GM12878 (cell line): ENCODE measurements at regions not wholly inside any gene's neighbourhood (a gene's known extent, or its start where the extent isn't known, plus 50 kb on each side); places are given as distances from the start of the nearest gene placed in this dataset.

Experiments used
- ATAC-seq: fragments of 200-7000 bp; cut with Tn5 transposase; 3 replicates; pipeline ENCODE4 v1.9.1; 2020; ENCODE audit warnings: mild to moderate bottlenecking, moderate library complexity
- BruUV-seq: library from RNA; stranded (reverse); fragments of 400-500 nt; replicated peaks from 2 replicates; lab custom pipeline; 2021; lab: Mats Ljungman, UMichigan
- CTCF ChIA-PET: fragments of 300-600 bp; sonication (Branson Sonifier 250); formaldehyde crosslinking; extraction: SDS; loops from one replicate; lab custom pipeline; 2021; ENCODE audit warnings: inconsistent platforms; lab: Yijun Ruan, JAX
- POLR2A ChIA-PET: fragments of 350-600 bp; formaldehyde crosslinking; extraction: SDS; loops from one replicate; lab custom pipeline; 2021; ENCODE audit warnings: inconsistent platforms; lab: Charles Lee
- RAD21 ChIA-PET: fragments of 300-600 bp; sonication (Branson Sonifier 250); formaldehyde crosslinking; loops from one replicate; lab custom pipeline; 2023; ENCODE audit warnings: antibody characterized with exemption; ENCODE audit not compliant: unreplicated experiment; lab: Charles Lee
- SMC1A ChIA-PET: fragments of 300-600 bp; sonication (Branson Sonifier 250); formaldehyde crosslinking; loops from one replicate; lab custom pipeline; 2023; ENCODE audit not compliant: unreplicated experiment, uncharacterized antibody; lab: Charles Lee
- DNase-seq: peaks from one replicate; pipeline ENCODE4 v3.0.0-alpha.2; 2011; ENCODE audit warnings: low read depth, low spot score
- FAIRE-seq: peaks from 3 replicates; lab custom pipeline; 2011; peaks lifted over from hg19 to GRCh38; lab: Jason Lieb, UNC
- H2AFZ ChIP-seq: 2 replicates; pipeline ENCODE4 v1.6.0; 2011; ENCODE audit warnings: low read depth, low read length, control low read depth; ENCODE audit not compliant: control insufficient read depth
- H3K27ac ChIP-seq: 2 replicates; pipeline ENCODE4 v1.5.1; 2011; ENCODE audit warnings: control low read depth; ENCODE audit not compliant: control insufficient read depth, insufficient read depth
- H3K27me3 ChIP-seq, 2 experiments: replicated peaks in 1 of 2; 2 replicates each; pipeline versions ENCODE4 v1.6.0 to v1.6.1; 2011; ENCODE audit warnings: low read length in 1 of 2; ENCODE audit not compliant: control insufficient read depth in 2 of 2, insufficient read depth in 2 of 2
- H3K36me3 ChIP-seq, 2 experiments: 2 replicates each; pipeline ENCODE4 v1.5.1; 2011; ENCODE audit warnings: low read length in 1 of 2; ENCODE audit not compliant: control insufficient read depth in 2 of 2, insufficient read depth in 2 of 2
- H3K4me1 ChIP-seq: 2 replicates; pipeline ENCODE4 v1.6.1; 2011; ENCODE audit warnings: mild to moderate bottlenecking, low read length, moderate library complexity, mixed read lengths; ENCODE audit not compliant: control insufficient read depth, insufficient read depth
- H3K4me2 ChIP-seq: 2 replicates; pipeline ENCODE4 v1.6.0; 2011; ENCODE audit warnings: control low read depth; ENCODE audit not compliant: control insufficient read depth, insufficient read depth
- H3K4me3 ChIP-seq: fragments of 200-600 bp; sonication (generic); 2 replicates; pipeline ENCODE4 v1.5.1; 2016
- H3K79me2 ChIP-seq: 2 replicates; pipeline ENCODE4 v1.6.0; 2011; ENCODE audit warnings: low read length; ENCODE audit not compliant: control insufficient read depth, insufficient read depth
- H3K9ac ChIP-seq: 2 replicates; pipeline ENCODE4 v1.8.0; 2011; ENCODE audit warnings: low read length, control low read depth, mixed read lengths; ENCODE audit not compliant: control insufficient read depth, insufficient read depth
- H3K9me3 ChIP-seq: replicated peaks from 3 replicates; pipeline ENCODE4 v1.5.1; 2011; ENCODE audit warnings: mild to moderate bottlenecking, low read length; ENCODE audit not compliant: control insufficient read depth, insufficient read depth
- H4K20me1 ChIP-seq: 2 replicates; pipeline ENCODE4 v1.6.0; 2011; ENCODE audit not compliant: control insufficient read depth, insufficient read depth
- KAT2A ChIP-seq: conservative IDR thresholded peaks from 2 replicates; pipeline ENCODE4 v1.6.1; 2011; ENCODE audit warnings: low read depth, low read length; ENCODE audit not compliant: control insufficient read depth
- NR2F1 ChIP-seq: fragments of 450-650 bp; conservative IDR thresholded peaks from 2 replicates; pipeline ENCODE4 v1.6.1; 2017; ENCODE audit warnings: mild to moderate bottlenecking
- POU2F2 ChIP-seq: IDR thresholded peaks from 3 replicates; pipeline ENCODE4 v1.6.1; 2011; ENCODE audit warnings: low read depth, mild to moderate bottlenecking, low read length, borderline replicate concordance
- ZNF687 ChIP-seq: fragments of 450-650 bp; IDR thresholded peaks from 2 replicates; pipeline ENCODE4 v1.6.1; 2017; ENCODE audit warnings: mild to moderate bottlenecking, moderate library complexity
- WGBS: methylation state at CpG from one replicate; pipeline ENCODE4 v1.1.6; 2016; ENCODE audit warnings: low lambda C conversion rate; ENCODE audit not compliant: insufficient replicate concordance, insufficient coverage; ENCODE audit errors: missing lambda C conversion rate; 5-methylcytosine and 5-hydroxymethylcytosine counted together
- in situ Hi-C: fragments of 300-500 bp; cut with MboI; formaldehyde crosslinking; loops from 9 replicates; pipeline ENCODE4 v1.14.3; 2018; ENCODE audit warnings: mixed read lengths
- intact Hi-C: fragments of 100-400 bp; cut with micrococcal nuclease; formaldehyde crosslinking; loops from one replicate; pipeline ENCODE4 v1.14.2; 2022; ENCODE audit not compliant: unreplicated experiment

- 78% methylated on average over 2 of the region's 2 CpGs for WGBS
- intact Hi-C loops = no loop called here
- BruUV-seq = no TSS peak
These were observed 64.4 kb upstream of the ARAP3 start for GRCh38 chr5:141746395-141746794.

More at GRCh38 chr5:141746395-141746794, 64.4 kb upstream of the ARAP3 start:
- ATAC-seq = no peak
- no peaks in the 10 kb centered on the region for H3K79me2 ChIP-seq
- CTCF ChIA-PET = interaction anchor here (0.6 kb wide), 1 partner anchor 17 kb away, joined by 3 read pairs; no protein-coding TSS in a partner anchor
- H3K27me3 ChIP-seq = peaks cover 2% of the 10 kb centered on the region in 2 experiments; a peak in 1 of 4 replicates
- FAIRE-seq = no peak
- H3K9ac ChIP-seq = no peak overlapping the region
- peaks cover 6% of the 10 kb centered on the region for H3K4me1 ChIP-seq
- RAD21 ChIA-PET = interaction anchor here (1.5 kb wide), 1 partner anchor 133 kb away, joined by 3 read pairs; no protein-coding TSS in a partner anchor
- SMC1A ChIA-PET = no interaction called here
- in situ Hi-C loops = no loop called here
- H3K4me2 ChIP-seq = no peak overlapping the region
- no peak for DNase-seq
- POLR2A ChIA-PET = no interaction called here
- H4K20me1 ChIP-seq = no peaks in the 10 kb centered on the region
- H3K27ac ChIP-seq = no peak overlapping the region
- no peak for TF ChIP-seq KAT2A
- no peak for TF ChIP-seq ZNF687
- TF ChIP-seq NR2F1 = no peak
- no peak for TF ChIP-seq POU2F2
- TF ChIP-seq, all 136 proteins: peak for 0
- no peaks in the 10 kb centered on the region for H3K9me3 ChIP-seq
- H3K4me3 ChIP-seq = no peak overlapping the region
- no peaks in the 10 kb centered on the region for H3K36me3 ChIP-seq
- no peak overlapping the region for H2AFZ ChIP-seq
